H9 (cell line): ENCODE measurements at regions not wholly inside any gene's neighbourhood (a gene's known extent, or its start where the extent isn't known, plus 50 kb on each side); places are given as distances from the start of the nearest gene placed in this dataset.

Experiments used
- DNase-seq: peaks from one replicate; pipeline ENCODE4 v3.0.0-alpha.2; 2017
- H2AFZ ChIP-seq: one replicate; pipeline ENCODE4 v1.6.1; 2013; ENCODE audit warnings: mild to moderate bottlenecking, low read length, control low read depth, moderate library complexity
- H2AK5ac ChIP-seq: 2 replicates; pipeline ENCODE4 v1.6.1; 2013; ENCODE audit warnings: low read length, control low read depth, mixed read lengths; ENCODE audit not compliant: insufficient read length
- H2BK120ac ChIP-seq: one replicate; pipeline ENCODE4 v1.6.1; 2013; ENCODE audit warnings: low read depth, mild to moderate bottlenecking, low read length, control low read depth, inconsistent platforms; ENCODE audit not compliant: poor library complexity, severe bottlenecking
- H2BK12ac ChIP-seq: 2 replicates; pipeline ENCODE4 v1.6.1; 2013; ENCODE audit warnings: low read length, control low read depth, mixed read lengths, low read depth; ENCODE audit not compliant: insufficient read length
- H2BK15ac ChIP-seq: 2 replicates; pipeline ENCODE4 v1.6.1; 2013; ENCODE audit warnings: low read depth, low read length, control low read depth
- H2BK20ac ChIP-seq: one replicate; pipeline ENCODE4 v1.6.1; 2013; ENCODE audit warnings: low read depth, mild to moderate bottlenecking, low read length, control low read depth, inconsistent platforms; ENCODE audit not compliant: poor library complexity, severe bottlenecking
- H2BK5ac ChIP-seq: 2 replicates; pipeline ENCODE4 v1.6.1; 2013; ENCODE audit warnings: low read length, control low read depth, mixed read lengths; ENCODE audit not compliant: insufficient read length
- H3K14ac ChIP-seq: 2 replicates; pipeline ENCODE4 v1.6.1; 2013; ENCODE audit warnings: low read length, control low read depth; ENCODE audit not compliant: insufficient read depth
- H3K18ac ChIP-seq: 2 replicates; pipeline ENCODE4 v1.6.1; 2013; ENCODE audit warnings: low read depth, mild to moderate bottlenecking, mixed read lengths, low read length, control low read depth; ENCODE audit not compliant: insufficient read length
- H3K23ac ChIP-seq: 2 replicates; pipeline ENCODE4 v1.6.1; 2013; ENCODE audit warnings: low read length, control low read depth, mixed read lengths, low read depth; ENCODE audit not compliant: insufficient read length
- H3K23me2 ChIP-seq: 2 replicates; pipeline ENCODE4 v1.6.1; 2013; ENCODE audit warnings: low read depth, mild to moderate bottlenecking, mixed read lengths, low read length, control low read depth; ENCODE audit not compliant: insufficient read length, poor library complexity, severe bottlenecking
- H3K27ac ChIP-seq: 2 replicates; pipeline ENCODE4 v1.5.1; 2013; ENCODE audit warnings: low read length, control low read depth, mixed read lengths, low read depth; ENCODE audit not compliant: insufficient read length
- H3K27me3 ChIP-seq: 2 replicates; pipeline ENCODE4 v1.6.1; 2013; ENCODE audit warnings: low read length, control low read depth, inconsistent platforms; ENCODE audit not compliant: insufficient read depth
- H3K4ac ChIP-seq: 2 replicates; pipeline ENCODE4 v1.6.1; 2013; ENCODE audit warnings: low read depth, mild to moderate bottlenecking, control low read depth, inconsistent platforms, low read length, moderate library complexity
- H3K4me1 ChIP-seq: 2 replicates; pipeline ENCODE4 v1.6.1; 2013; ENCODE audit warnings: low read length, control low read depth, inconsistent platforms; ENCODE audit not compliant: insufficient read depth
- H3K4me2 ChIP-seq: 2 replicates; pipeline ENCODE4 v1.6.1; 2013; ENCODE audit warnings: low read length, control low read depth, mixed read lengths; ENCODE audit not compliant: insufficient read length, insufficient read depth
- H3K56ac ChIP-seq: 2 replicates; pipeline ENCODE4 v1.6.1; 2013; ENCODE audit warnings: low read depth, mild to moderate bottlenecking, mixed read lengths, low read length, control low read depth; ENCODE audit not compliant: insufficient read length
- H3K79me1 ChIP-seq: 2 replicates; pipeline ENCODE4 v1.6.1; 2013; ENCODE audit warnings: low read depth, mild to moderate bottlenecking, moderate library complexity, low read length, control low read depth, inconsistent platforms; ENCODE audit not compliant: insufficient read depth, poor library complexity, severe bottlenecking
- H3K79me2 ChIP-seq: 2 replicates; pipeline ENCODE4 v1.6.1; 2013; ENCODE audit warnings: low read length, control low read depth, inconsistent platforms; ENCODE audit not compliant: insufficient read depth
- H3K9ac ChIP-seq: 2 replicates; pipeline ENCODE4 v1.6.1; 2013; ENCODE audit warnings: low read length, control low read depth, mixed read lengths; ENCODE audit not compliant: insufficient read length; ENCODE audit errors: extremely low read depth
- H3K9me3 ChIP-seq: one replicate; pipeline ENCODE4 v1.6.1; 2013; ENCODE audit warnings: low read depth, low read length, inconsistent platforms; ENCODE audit not compliant: control insufficient read depth
- H3T11ph ChIP-seq: one replicate; pipeline ENCODE4 v1.6.1; 2013; ENCODE audit warnings: mild to moderate bottlenecking, low read length, control low read depth, inconsistent platforms
- H4K20me1 ChIP-seq: one replicate; pipeline ENCODE4 v1.6.1; 2013; ENCODE audit not compliant: control insufficient read depth, insufficient read length, insufficient read depth
- H4K5ac ChIP-seq: 2 replicates; pipeline ENCODE4 v1.6.1; 2013; ENCODE audit warnings: low read depth, mild to moderate bottlenecking, mixed read lengths, low read length, control low read depth; ENCODE audit not compliant: insufficient read length
- H4K8ac ChIP-seq: replicated peaks from 2 replicates; pipeline ENCODE4 v1.6.1; 2013; ENCODE audit warnings: low read length, control low read depth, mixed read lengths, low read depth; ENCODE audit not compliant: insufficient read length
- H4K91ac ChIP-seq: 2 replicates; pipeline ENCODE4 v1.6.1; 2013; ENCODE audit warnings: low read depth, mild to moderate bottlenecking, moderate library complexity, mixed read lengths, low read length, control low read depth; ENCODE audit not compliant: insufficient read length
- H3K27ac Mint-ChIP-seq, 3 experiments: 2 replicates in 2 of 3; 3 replicates in 1 of 3; pipeline ENCODE4 v1.8.0; 2020 to 2021; ENCODE audit warnings: mixed read lengths in 3 of 3, mild to moderate bottlenecking in 1 of 3, moderate library complexity in 1 of 3
- H3K27me3 Mint-ChIP-seq: 2 replicates; pipeline ENCODE4 v1.8.0; 2021; ENCODE audit warnings: low read depth, mild to moderate bottlenecking, moderate library complexity, mixed read lengths
- H3K36me3 Mint-ChIP-seq, 3 experiments: 2 replicates in 2 of 3; 3 replicates in 1 of 3; pipeline ENCODE4 v1.8.0; 2020 to 2021; ENCODE audit warnings: low read depth in 3 of 3, mixed read lengths in 3 of 3; ENCODE audit not compliant: insufficient read depth in 1 of 3
- H3K4me1 Mint-ChIP-seq, 2 experiments: 2 replicates each; pipeline ENCODE4 v1.8.0; 2020; ENCODE audit warnings: mixed read lengths in 2 of 2
- H3K4me3 Mint-ChIP-seq, 2 experiments: 2 replicates in 1 of 2; 3 replicates in 1 of 2; pipeline ENCODE4 v1.8.0; 2020 to 2021; ENCODE audit warnings: mild to moderate bottlenecking in 2 of 2, mixed read lengths in 2 of 2, moderate library complexity in 1 of 2
- H3K9me3 Mint-ChIP-seq, 2 experiments: 2 replicates in 1 of 2; 3 replicates in 1 of 2; pipeline ENCODE4 v1.8.0; 2020; ENCODE audit warnings: mild to moderate bottlenecking in 2 of 2, mixed read lengths in 2 of 2, moderate library complexity in 1 of 2
- CTCF ChIP-seq: fragments of 200-600 bp; sonication (generic); conservative IDR thresholded peaks from 3 replicates; pipeline ENCODE4 v1.8.0; 2021; ENCODE audit warnings: antibody characterized with exemption, mild to moderate bottlenecking
- WGBS: extraction: QIAGEN DNeasy Blood & Tissue Kit; methylation state at CpG from one replicate; pipeline ENCODE4 v1.1.7; 2013; ENCODE audit warnings: missing lambda C conversion rate, low lambda C conversion rate, mixed read lengths; ENCODE audit not compliant: insufficient read length; ENCODE audit errors: extremely low coverage; 5-methylcytosine and 5-hydroxymethylcytosine counted together

- H3K27ac ChIP-seq: no peak overlapping the region
- H3K36me3 Mint-ChIP-seq: no peaks in the 10 kb centered on the region; a peak in 2 of 7 replicates
- H3K4me1 ChIP-seq: no peaks in the 10 kb centered on the region
- H3K14ac ChIP-seq: no peak overlapping the region
- no peak overlapping the region for H3K4me2 ChIP-seq
- no peaks in the 10 kb centered on the region for H3K4me1 Mint-ChIP-seq
- no peak overlapping the region for H2BK5ac ChIP-seq
- H2AFZ ChIP-seq: no peak overlapping the region
- H3K9ac ChIP-seq: no peak overlapping the region
- H3K23me2 ChIP-seq: no peaks in the 10 kb centered on the region
- H2BK20ac ChIP-seq: no peak overlapping the region
- no peaks in the 10 kb centered on the region; the same call in 1 of the 2 replicates for H3K27me3 Mint-ChIP-seq
- H3K23ac ChIP-seq: no peak overlapping the region
- H3K27me3 ChIP-seq: no peaks in the 10 kb centered on the region
- no peak overlapping the region for H3K18ac ChIP-seq
- H4K5ac ChIP-seq: no peak overlapping the region
- H4K91ac ChIP-seq: no peak overlapping the region
- no peaks in the 10 kb centered on the region for H3K79me1 ChIP-seq
- no peaks in the 10 kb centered on the region for H3K79me2 ChIP-seq
- H4K20me1 ChIP-seq: no peaks in the 10 kb centered on the region
- TF ChIP-seq CTCF: no peak
- no peak overlapping the region for H4K8ac ChIP-seq
- no peak overlapping the region for H3K4ac ChIP-seq
- H3K9me3 ChIP-seq: no peaks in the 10 kb centered on the region
- H2BK120ac ChIP-seq: no peak overlapping the region
- H2AK5ac ChIP-seq: no peak overlapping the region
- DNase-seq: no peak
- no CpG with 5 or more reads among the region's 4 CpGs for whole genome bisulfite sequencing
- no peak overlapping the region for H3K4me3 Mint-ChIP-seq
- H2BK12ac ChIP-seq: no peak overlapping the region
- no peak overlapping the region for H2BK15ac ChIP-seq
- H3K27ac Mint-ChIP-seq: no peak overlapping the region
- H3T11ph ChIP-seq: no peak overlapping the region
- H3K56ac ChIP-seq: no peak overlapping the region
- no peaks in the 10 kb centered on the region for H3K9me3 Mint-ChIP-seq
Measured at GRCh38 chr18:46395795-46396194, 261.2 kb downstream of the LOXHD1 start.
